PC-3 (cell line): ENCODE measurements at regions not wholly inside any gene's neighbourhood (a gene's known extent, or its start where the extent isn't known, plus 50 kb on each side); places are given as distances from the start of the nearest gene placed in this dataset.

Experiments
- ATAC-seq: fragments of 200-7000 bp; cut with Tn5 transposase; 2 replicates; pipeline ENCODE4 v1.9.1; 2020; ENCODE audit warnings: mild to moderate bottlenecking, moderate library complexity
- BruUV-seq: library from RNA; stranded (reverse); fragments of 400-500 nt; replicated peaks from 2 replicates; lab custom pipeline; 2021; lab: Mats Ljungman, UMichigan
- CTCF ChIA-PET: fragments of 300-600 bp; sonication (Branson Sonifier 250); formaldehyde crosslinking; loops from one replicate; lab custom pipeline; 2022; ENCODE audit warnings: antibody characterized with exemption; lab: Charles Lee
- POLR2A ChIA-PET: fragments of 300-600 bp; sonication (Branson Sonifier 250); formaldehyde crosslinking; loops from one replicate; lab custom pipeline; 2022; ENCODE audit warnings: antibody characterized with exemption; ENCODE audit not compliant: unreplicated experiment; lab: Charles Lee
- DNase-seq: peaks from one replicate; pipeline ENCODE4 v3.0.0-alpha.2; 2015
- H2AFZ ChIP-seq: fragments of 300-600 bp; sonication (generic); 2 replicates; pipeline ENCODE4 v1.6.0; 2016; ENCODE audit warnings: antibody characterized with exemption, low read length
- H3F3A ChIP-seq: fragments of 300-600 bp; sonication (generic); one replicate; pipeline ENCODE4 v1.6.0; 2017; ENCODE audit warnings: antibody characterized with exemption, low read length, control low read depth, mild to moderate bottlenecking; ENCODE audit not compliant: unreplicated experiment
- H3K27ac ChIP-seq: fragments of 300-600 bp; sonication (generic); 2 replicates; pipeline ENCODE4 v1.5.1; 2016; ENCODE audit warnings: mild to moderate bottlenecking, low read length
- H3K27me3 ChIP-seq: fragments of 300-600 bp; sonication (generic); 2 replicates; pipeline ENCODE4 v1.6.1; 2016; ENCODE audit warnings: low read length, mixed read lengths
- H3K36me3 ChIP-seq: fragments of 300-600 bp; sonication (generic); 2 replicates; pipeline ENCODE4 v1.6.1; 2016; ENCODE audit warnings: low read depth, mixed run types, low read length, mixed read lengths
- H3K4me1 ChIP-seq: fragments of 300-600 bp; sonication (generic); 2 replicates; pipeline ENCODE4 v1.5.1; 2016; ENCODE audit warnings: low read length; ENCODE audit not compliant: insufficient read depth
- H3K4me2 ChIP-seq: fragments of 300-600 bp; sonication (generic); 2 replicates; pipeline ENCODE4 v1.6.0; 2016; ENCODE audit warnings: low read length
- H3K4me3 ChIP-seq: fragments of 300-600 bp; sonication (generic); 2 replicates; pipeline ENCODE4 v1.5.1; 2016; ENCODE audit warnings: mild to moderate bottlenecking, low read length, mixed read lengths
- H3K79me2 ChIP-seq: fragments of 300-600 bp; sonication (generic); 2 replicates; pipeline ENCODE4 v1.6.1; 2017; ENCODE audit warnings: low read length, mixed read lengths
- H3K9ac ChIP-seq: fragments of 300-600 bp; sonication (generic); 2 replicates; pipeline ENCODE4 v1.6.0; 2016; ENCODE audit warnings: mild to moderate bottlenecking, low read length
- H3K9me2 ChIP-seq: fragments of 300-600 bp; sonication (generic); replicated peaks from 2 replicates; pipeline ENCODE4 v1.6.1; 2016; ENCODE audit warnings: mixed run types, low read length, mixed read lengths
- H3K9me3 ChIP-seq: fragments of 300-600 bp; sonication (generic); 2 replicates; pipeline ENCODE4 v1.6.1; 2016; ENCODE audit warnings: low read length, mixed read lengths
- H4K20me1 ChIP-seq: fragments of 300-600 bp; sonication (generic); 2 replicates; pipeline ENCODE4 v1.6.1; 2016; ENCODE audit warnings: low read length, mixed read lengths
- CTCF ChIP-seq: fragments of 300-600 bp; sonication (generic); conservative IDR thresholded peaks from 2 replicates; pipeline ENCODE4 v1.5.1; 2017; ENCODE audit warnings: antibody characterized with exemption, low read depth, mild to moderate bottlenecking, low read length
- EZH2 ChIP-seq: fragments of 300-600 bp; sonication (generic); IDR thresholded peaks from one replicate; pipeline ENCODE4 v1.6.1; 2017; ENCODE audit warnings: antibody characterized with exemption, mild to moderate bottlenecking, low read length; ENCODE audit not compliant: unreplicated experiment
- EZH2phosphoT487 ChIP-seq: fragments of 300-600 bp; sonication (generic); IDR thresholded peaks from 2 replicates; pipeline ENCODE4 v1.6.1; 2018; ENCODE audit warnings: mild to moderate bottlenecking, antibody characterized with exemption, low read length, borderline replicate concordance
- intact Hi-C: fragments of 100-400 bp; cut with micrococcal nuclease; formaldehyde crosslinking; loops from 2 replicates; pipeline ENCODE4 v1.9.0; 2023

- no peaks in the 10 kb centered on the region for H3K27me3 ChIP-seq
- H3K4me2 ChIP-seq: no peak overlapping the region
- no peaks in the 10 kb centered on the region for H3K9me3 ChIP-seq
- POLR2A ChIA-PET: no interaction called here
- no peaks in the 10 kb centered on the region for H4K20me1 ChIP-seq
- TF ChIP-seq EZH2 (no peak), EZH2phosphoT487 (no peak), CTCF (no peak)
- no peak overlapping the region for H3K9ac ChIP-seq
- H3K4me1 ChIP-seq: peaks cover 7% of the 10 kb centered on the region
- no peaks in the 10 kb centered on the region for H3K9me2 ChIP-seq
- intact Hi-C loops: no loop called here
- no peaks in the 10 kb centered on the region for H3K36me3 ChIP-seq
- CTCF ChIA-PET: no interaction called here
- no TSS peak for BruUV-seq
- H3K27ac ChIP-seq: no peak overlapping the region
- H3K4me3 ChIP-seq: no peak overlapping the region
- no peaks in the 10 kb centered on the region for H3K79me2 ChIP-seq
- no peak for DNase-seq
- H2AFZ ChIP-seq: no peak overlapping the region
- H3F3A ChIP-seq: no peaks in the 10 kb centered on the region
- no peak for ATAC-seq
These were observed 2512.0 kb downstream of the PCDH9 start for GRCh38 chr13:64718116-64718515.

- Histone ChIP-seq H2AFZ (no peak overlapping the region), H3K27me3 (no peaks in the 10 kb centered on the region), H3K4me2 (no peak overlapping the region), H3K9me3 (no peaks in the 10 kb centered on the region), H3F3A (no peaks in the 10 kb centered on the region), H3K4me1 (no peaks in the 10 kb centered on the region), H4K20me1 (no peaks in the 10 kb centered on the region), H3K4me3 (no peak overlapping the region), H3K27ac (no peak overlapping the region), H3K9me2 (no peaks in the 10 kb centered on the region), H3K9ac (no peak overlapping the region), H3K36me3 (no peaks in the 10 kb centered on the region), H3K79me2 (no peaks in the 10 kb centered on the region)
- CTCF ChIA-PET: no interaction called here
- DNase-seq: no peak
- POLR2A ChIA-PET: no interaction called here
- no TSS peak for BruUV-seq
- TF ChIP-seq CTCF (no peak), EZH2phosphoT487 (no peak), EZH2 (no peak)
- no peak for ATAC-seq
- intact Hi-C loops: no loop called here
These were observed 2513.2 kb downstream of the PCDH9 start for GRCh38 chr13:64716936-64717335.

GRCh38 chr13:64709079-64709478 lies 2521.1 kb downstream of the PCDH9 start:
- no peaks in the 10 kb centered on the region for H3K79me2 ChIP-seq
- H3K27ac ChIP-seq: no peak overlapping the region
- intact Hi-C loops: no loop called here
- H3K4me1 ChIP-seq: no peaks in the 10 kb centered on the region
- no peaks in the 10 kb centered on the region for H3K36me3 ChIP-seq
- ChIA-PET CTCF (no interaction called here), POLR2A (no interaction called here)
- BruUV-seq: no TSS peak
- H2AFZ ChIP-seq: no peak overlapping the region
- ATAC-seq (no peak), DNase-seq (no peak)
- no peaks in the 10 kb centered on the region for H3F3A ChIP-seq
- TF ChIP-seq CTCF (no peak), EZH2phosphoT487 (no peak), EZH2 (no peak)
- no peaks in the 10 kb centered on the region for H4K20me1 ChIP-seq
- H3K4me2 ChIP-seq: no peak overlapping the region
- no peak overlapping the region for H3K4me3 ChIP-seq
- H3K9ac ChIP-seq: no peak overlapping the region
- no peaks in the 10 kb centered on the region for H3K27me3 ChIP-seq
- H3K9me2 ChIP-seq: no peaks in the 10 kb centered on the region
- no peaks in the 10 kb centered on the region for H3K9me3 ChIP-seq
